ENCODE measurements at regions not wholly inside any gene's neighbourhood (a gene's known extent, or its start where the extent isn't known, plus 50 kb on each side); places are given as distances from the start of the nearest gene placed in this dataset.

- TF ChIP-seq POLR2A (IDR thresholded peaks at IDR 0.05) (no peak), CTCF (IDR thresholded peaks at IDR 0.05) (no peak), EP300 (IDR thresholded peaks at IDR 0.05; ENCODE audit: low read depth) (no peak), POLR2AphosphoS5 (IDR thresholded peaks at IDR 0.05) (no peak)
These were observed 598.4 kb downstream of the CHSY3 start for GRCh38 chr5:130502702-130503101.

Measured in transverse colon (tissue), 4 donors.